GM19395 (cell line): ENCODE measurements at regions not wholly inside any gene's neighbourhood (a gene's known extent, or its start where the extent isn't known, plus 50 kb on each side); places are given as distances from the start of the nearest gene placed in this dataset.
"Not testable (repeated sequence)": the region's sequence is repeated elsewhere in the genome, so short reads cannot be mapped to it uniquely, and the experiment has no call there.

Experiments used
- ATAC-seq: cut with Tn5 transposase; IDR thresholded peaks from one replicate; pipeline ENCODE4 v1.9.1; 2021; ENCODE audit warnings: mild to moderate bottlenecking, moderate library complexity; ENCODE audit not compliant: unreplicated experiment

DNA sequence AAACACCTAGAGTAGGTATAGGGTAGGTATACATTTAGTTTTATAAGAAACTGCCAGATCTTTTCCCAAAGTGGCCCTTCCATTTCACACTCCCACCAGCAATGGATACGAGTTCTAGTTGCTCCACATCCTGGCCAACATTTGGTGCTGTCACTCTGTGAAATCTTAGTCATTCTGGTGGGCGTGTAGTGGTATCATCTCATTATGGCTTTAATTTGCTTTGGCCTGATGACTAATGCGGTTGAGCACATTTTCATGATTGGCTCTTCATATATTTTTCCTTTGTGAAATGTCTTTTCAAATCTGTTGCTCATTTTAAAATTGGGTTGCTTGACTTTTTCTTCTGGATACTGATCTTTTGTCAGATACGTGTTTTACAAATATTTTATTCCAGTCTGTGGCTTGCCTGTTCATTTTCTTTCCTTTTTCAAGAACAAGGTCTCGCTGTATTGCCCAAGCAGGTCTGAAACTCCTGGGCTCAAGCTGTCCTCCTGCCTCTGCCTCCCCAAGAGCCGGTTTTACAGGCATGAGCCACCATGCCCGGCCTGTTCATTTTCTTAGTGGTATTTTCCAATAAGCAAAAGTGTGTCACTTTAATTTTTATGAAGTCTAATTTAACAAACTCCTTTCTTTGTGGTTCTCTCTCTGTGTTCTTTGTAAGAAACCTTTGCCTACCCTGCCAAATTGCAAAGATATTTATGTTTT lies 192.4 kb downstream of the SEC14L1 start:
- ATAC-seq = no peak

DNA sequence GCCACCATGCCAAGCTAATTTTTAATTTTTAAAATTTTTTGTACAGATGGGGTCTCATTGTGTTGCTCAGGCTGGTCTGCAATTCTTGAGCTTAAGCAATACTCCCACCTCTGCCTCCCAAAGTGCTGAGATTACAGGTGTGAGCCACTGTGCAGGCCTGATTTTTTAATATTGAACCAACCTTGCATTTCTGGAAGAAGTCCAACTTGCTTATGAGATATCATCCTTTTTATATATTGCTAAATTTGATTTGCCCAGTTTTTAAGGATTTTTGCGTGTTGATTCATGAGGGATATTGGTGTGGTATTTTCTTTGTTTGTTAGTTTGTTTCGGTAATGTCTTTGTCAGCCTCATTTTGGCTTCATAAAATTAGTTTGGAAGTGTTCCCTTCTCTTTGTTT lies 196.4 kb downstream of the SEC14L1 start:
- no peak for ATAC-seq

DNA sequence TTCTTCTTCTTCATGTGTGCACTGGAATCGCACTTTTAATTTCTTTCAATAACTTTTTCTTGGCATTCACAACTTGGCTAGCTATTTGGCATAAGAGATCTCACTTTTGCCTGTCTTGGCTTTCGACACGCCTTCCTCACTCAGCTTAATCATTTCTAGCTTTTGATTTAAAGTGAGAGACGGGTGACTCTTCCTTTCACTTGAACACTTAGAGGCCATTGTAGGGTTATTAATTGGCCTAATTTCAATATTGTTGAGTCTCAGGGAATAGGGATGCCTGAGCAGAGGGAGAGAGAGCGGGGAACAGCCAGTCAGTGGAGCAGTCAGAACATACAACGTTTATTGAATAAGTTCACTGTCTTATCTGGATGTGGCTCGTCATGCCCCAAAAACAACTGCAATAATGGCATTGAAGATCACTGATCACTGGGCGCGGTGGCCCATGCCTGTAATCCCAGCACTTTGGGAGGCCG lies 200.3 kb downstream of the SEC14L1 start:
- no peak for ATAC-seq

DNA sequence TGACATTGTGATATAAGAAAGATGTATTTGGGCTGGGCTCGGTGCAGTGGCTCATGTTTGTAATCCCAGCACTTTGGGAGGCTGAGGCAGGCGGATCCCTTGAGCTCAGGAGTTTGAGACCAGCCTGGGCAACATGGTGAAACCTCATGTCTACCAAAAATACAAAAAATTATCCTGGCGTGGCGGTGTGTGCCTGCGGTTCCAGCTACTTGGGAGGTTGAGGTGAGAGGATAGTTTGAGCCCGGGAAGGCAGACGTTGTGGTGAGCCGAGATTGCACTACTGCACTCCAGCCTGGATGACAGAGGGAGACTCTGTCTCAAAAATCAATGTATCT lies 201.9 kb downstream of the SEC14L1 start:
- ATAC-seq = not testable (repeated sequence)

DNA sequence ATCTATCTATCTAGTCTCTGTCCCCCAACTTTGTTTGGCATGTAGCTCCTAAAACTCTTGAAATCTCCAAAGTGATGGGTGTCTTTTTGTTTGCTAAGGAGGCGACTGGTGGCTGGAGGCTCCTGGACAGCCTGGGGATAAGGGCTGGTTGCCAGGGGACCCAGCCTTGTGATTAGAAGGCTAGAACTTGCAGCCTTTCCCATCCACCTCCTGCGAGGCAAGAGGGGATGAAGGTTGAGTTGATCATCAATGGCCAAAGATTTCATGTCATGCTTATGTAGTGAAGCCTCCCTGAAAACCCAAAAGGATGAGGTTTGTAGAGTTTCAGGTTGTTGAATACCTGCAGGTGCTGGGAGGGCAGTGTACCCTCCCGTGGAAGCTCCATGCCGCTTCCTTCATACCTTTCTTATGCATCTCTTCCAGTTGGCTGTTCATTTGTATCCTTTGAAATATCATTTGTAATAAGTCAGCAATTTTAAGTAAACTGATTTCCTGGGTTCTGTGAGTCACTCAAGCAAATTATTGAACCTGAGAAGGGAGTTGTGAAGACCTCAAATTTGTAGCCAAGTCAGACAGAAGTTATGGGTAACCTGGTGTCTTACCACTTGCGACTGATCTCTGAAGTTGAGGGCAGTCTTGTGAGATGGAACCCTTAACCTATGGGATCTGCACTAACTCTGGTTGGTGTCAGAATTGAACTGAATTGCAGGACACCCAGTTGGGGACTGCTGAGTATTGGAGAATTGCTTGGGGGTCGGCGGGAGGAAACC lies 202.4 kb downstream of the SEC14L1 start:
- no peak for ATAC-seq

DNA sequence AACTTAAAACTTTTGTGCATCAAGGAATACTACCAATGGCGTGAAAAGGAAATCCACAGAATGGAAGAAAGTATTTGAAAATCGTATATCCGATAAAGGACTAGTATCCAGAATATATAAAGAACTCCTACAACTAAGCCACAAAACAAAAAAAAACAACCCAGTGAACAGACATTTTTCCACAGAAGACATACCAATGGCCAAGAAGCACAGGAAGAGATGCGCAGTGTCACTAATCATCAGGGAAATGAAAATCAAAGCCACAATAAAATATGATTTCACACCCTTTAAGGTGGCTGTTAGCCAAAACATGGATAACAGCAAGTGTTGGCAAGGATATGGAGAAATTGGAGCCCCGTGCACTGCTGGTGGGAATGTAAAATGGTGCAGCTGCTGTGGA lies 203.3 kb downstream of the SEC14L1 start:
- ATAC-seq = no peak

DNA sequence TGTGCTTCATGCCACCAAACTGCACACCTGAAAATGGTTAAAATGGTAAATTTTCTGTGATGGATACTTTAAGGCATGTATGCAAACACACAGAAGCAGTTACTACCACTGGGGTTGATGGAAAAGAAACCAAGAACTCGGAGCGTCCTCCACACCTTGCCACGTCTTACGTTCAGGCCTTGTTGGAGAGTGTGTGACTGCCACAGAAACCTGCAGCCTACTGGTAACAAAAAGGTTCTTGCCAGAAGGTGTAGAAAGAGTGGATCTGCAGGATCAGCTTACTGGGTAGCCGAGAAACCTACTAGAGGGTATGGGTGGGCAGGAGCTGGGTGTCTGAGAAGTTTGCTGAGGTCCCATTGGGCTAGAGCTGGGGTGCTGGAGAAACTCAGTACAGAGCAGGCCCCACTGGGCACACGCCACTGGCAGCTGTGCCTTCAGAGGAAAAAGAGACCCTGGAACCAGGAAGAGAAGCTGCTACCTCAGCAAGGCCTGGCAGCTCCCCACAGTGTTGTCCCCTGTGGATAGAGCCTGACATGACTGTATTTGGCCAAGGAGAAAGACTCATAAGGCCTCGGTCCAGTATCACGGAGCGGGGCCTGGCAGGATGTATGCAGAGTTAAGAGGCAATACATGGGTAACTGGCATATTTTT lies 204.6 kb downstream of the SEC14L1 start:
- no peak for ATAC-seq

DNA sequence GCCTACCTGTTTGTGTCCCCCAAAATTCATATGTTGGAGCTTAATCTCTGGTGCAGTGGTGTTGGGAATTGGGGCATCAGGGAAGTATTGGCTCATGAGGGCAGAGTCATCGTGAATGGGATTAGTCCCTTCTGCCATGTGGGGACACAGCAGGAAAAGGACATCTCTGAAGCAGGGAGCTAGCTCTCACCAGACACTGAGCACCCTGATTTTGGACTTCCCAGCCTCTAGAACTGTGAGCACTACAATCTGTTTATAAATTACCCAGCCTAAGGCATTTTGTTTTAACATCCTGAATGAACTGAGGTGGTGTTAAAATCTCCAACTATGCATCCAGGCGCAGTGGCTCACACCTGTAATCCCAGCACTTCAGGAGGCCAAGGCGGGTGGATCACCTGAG lies 206.0 kb downstream of the SEC14L1 start:
- no peak for ATAC-seq

DNA sequence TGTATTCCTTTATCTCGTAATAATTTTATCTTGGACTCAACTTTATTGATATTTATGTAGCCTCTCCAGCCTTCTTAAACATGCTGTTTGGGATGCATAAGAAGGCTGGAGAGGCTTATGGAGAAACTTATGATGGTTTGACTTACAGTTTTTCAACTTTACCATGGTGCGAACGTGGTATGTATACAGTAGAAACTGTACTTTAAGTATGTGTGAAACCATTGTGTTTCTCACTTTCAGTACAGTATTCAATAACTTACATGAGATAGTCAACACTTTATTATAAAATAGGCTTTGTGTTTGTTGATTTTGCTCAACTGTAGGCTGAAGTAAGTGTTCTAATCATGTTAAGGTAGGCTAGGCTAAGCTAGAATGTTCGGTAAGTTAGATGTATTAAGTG lies 206.8 kb downstream of the SEC14L1 start:
- ATAC-seq = no peak

DNA sequence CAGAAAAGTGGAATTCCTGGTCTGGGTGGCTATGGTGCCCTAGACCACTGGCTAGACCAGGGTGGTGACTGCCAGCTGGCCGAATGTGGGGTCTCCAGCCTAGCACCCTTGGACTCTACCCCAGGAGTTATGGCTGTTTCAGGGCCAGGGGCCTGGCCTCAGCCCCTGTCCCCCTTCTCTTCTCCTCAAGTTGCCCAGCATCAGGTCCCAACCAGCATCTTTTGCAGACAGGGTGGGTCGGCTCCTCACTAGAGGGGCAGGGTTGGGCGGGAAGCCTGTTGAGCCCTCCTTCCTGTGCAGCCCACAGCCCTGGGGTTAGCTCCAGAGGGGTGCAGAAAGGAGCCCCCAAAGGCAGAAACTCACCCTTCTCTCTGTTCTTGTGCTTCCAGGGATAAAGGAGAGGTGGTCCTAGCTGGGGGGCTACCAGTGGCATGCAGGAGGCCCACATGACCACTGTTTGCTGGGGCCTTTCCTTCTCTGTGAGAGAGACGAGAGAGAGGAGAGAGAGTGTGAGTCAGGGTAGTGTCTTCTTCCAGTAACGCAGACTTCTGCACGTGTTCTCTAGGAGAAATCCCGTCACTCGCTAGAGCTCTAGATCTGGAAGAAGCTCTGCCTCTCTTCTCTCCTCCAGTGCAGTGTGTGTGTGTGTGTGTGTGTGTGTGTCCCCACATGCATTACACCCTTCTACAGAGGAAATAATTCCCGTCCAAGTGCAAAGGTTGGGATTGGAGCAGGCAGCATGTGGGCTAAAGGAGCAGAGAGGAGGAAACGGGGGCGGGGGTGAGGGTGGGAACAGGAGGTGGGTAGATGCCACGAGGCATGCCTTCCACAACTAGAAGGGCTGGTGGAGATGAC lies 209.4 kb downstream of the SEC14L1 start:
- no peak for ATAC-seq

DNA sequence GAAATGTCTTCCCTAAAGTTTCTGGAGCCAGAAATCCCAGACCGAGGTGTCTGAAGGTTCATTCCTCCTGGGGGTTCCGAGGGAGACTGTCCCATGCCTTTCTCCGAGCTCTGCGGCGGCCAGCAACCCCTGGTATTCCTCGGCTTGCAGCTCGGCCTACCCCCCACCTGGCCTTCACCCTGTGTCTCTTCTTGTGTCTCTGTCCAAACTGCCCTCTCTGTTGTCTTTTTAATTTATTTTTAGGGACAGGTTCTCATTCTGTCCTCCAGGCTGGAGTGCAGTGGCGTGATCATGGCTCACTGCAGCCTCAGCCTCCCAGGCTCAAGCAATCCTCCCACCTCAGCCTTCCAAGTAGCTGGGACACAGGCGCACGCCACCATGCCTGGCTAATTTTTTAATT lies 211.7 kb downstream of the SEC14L1 start:
- no peak for ATAC-seq

DNA sequence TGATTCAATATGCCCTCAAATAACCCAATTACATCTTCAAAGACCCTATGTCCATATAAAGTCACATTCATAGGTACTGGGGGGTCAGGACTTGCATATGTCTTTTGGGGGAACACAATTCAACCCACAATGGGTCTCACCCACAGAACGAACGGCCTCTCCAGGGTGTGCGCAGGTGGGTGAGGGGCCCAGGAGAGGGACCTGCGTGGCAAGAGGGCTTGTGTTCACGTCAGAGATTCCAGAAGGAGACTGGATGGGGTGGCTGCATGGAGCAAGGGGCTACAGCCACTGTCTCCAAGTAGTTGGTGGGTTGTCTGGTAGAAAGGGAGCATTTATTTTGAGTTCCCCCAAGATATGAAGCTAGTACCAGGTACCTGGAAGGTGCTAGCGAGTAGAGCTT lies 212.2 kb downstream of the SEC14L1 start:
- no peak for ATAC-seq

DNA sequence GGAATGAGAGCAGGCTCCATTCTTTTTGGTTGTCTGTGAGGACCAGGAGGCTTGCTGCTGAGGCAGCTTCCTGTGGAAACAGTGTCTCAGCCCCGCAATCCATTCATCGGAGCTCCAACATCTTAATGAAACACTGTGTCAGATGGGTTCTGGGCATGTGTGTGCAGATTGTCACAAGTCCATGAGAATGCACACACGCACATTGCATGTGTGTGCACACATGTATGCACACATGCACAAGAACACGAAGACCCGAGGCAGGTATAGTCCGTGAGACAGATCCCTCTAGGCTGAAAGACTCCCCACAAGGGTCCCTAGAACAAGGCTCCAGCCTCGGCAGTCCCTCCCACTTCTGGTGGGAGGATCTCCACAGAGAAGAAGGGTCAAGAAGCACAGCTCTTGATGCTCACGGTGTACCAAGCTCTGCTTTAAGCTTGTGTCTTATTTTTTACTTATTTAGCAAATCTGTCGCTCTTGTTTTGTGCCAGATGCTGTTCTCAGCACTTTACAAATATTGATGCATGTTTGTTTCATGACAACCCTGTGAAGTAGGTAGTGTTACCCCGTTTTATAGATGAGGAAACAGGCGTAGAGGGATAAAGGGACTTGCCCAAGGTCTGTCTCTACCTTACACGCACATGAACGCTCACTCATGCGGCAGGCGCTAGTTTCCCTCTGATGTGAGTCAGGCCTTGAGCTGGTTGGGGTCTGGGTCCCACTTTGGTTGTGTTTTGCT lies 213.1 kb downstream of the SEC14L1 start:
- no peak for ATAC-seq

DNA sequence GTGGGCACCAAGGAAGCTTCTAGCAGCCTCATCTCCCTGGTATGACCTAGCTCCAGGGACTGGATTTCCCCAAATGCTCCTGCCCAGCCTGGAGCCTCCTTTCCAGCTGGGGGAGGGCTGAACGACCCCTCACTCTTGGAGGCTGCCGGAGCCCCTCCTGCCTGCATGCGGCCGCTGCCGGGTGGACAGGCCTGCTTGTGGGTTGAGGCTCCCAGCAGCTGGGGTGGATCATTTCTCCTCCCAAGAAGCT lies 213.6 kb downstream of the SEC14L1 start:
- no peak for ATAC-seq

DNA sequence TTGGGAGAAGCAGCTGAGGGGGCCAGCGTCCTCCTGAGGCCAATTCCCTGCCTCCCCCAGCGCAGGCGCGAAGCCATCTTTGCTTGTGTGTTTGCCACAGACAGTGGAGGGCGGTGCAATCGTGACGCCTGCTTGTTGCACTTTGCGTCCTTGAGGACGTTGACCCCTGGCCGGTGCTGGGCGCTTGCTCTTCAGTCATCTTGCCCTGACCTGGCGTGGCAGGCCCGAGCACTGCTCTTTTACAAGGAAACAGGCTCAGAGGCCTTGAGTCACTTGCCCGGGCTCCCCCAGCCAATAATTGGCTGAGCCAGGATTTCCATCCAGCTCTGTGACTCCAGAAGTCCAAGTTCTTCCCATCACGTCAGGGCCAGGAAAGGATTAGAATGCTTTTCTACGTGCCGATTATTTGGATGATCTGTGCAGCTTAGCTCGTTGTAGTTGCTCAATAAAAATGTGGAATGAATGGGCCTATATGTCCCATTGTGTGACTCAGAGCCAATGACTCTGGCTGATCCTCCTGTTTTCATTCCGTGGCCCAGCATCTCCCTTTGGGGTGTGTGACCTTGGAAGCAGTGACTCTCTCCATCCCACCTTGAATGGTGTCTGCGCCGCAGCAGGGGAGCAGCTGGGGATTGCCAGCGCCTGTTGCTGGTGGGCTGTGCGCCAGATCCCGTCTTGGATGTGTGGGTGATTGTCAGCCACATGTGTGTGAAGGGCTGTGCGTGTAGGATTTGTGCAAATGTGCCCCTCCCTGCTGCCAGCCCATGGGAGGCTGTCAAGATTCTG lies 214.1 kb downstream of the SEC14L1 start:
- ATAC-seq = no peak

DNA sequence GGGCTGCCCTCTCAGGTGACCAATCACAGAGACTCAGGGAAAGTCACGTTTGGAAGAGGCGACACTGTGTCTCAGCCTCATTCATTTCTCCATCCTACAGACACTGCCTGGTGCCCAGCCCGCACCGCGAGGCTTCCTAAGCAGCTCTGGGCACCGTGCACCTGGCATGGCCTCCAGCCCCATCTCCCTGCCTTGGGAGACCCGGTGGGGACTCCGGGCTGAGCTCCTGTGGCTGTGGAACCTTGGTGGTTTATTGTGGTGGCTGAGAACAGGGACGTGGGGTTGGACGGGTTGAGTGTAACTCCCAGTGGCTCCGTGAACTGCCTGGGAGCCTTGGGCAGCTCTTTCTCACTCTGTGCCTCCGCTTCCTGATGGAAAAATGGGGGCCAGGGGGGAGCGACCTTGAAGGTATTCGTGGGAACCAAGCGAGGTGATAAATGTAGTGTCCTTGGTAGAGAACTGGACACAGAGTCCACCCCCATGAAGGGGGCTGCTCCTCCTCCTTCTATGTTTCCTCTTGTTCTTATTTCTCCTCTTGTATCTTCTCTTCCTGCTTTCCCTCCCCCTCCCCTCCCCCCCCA lies 215.4 kb downstream of the SEC14L1 start:
- ATAC-seq = no peak

DNA sequence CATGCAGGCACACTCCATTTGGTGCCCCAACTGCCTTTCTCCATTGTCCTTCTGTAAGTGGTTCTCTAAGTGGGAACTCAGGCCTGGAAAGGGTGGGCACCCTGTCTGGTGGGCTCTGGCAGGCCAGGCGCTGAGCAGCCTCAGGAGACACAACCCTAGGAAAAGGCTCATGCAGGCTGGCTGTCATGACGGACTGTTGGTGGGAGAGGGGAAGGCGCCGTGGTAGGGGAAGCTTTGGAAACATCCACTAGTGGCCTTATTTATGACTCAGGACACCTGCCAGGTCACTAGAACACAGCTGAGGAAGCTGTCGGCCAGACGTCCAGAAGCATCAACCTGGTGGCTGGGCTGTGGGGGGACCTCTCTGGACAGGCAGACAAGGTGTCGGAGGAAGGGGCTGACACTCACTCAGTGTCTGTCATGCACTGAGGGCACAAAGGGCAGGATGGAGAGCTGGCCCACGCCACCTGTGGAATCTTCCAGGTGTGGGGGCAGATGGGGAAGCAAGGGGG lies 216.0 kb downstream of the SEC14L1 start:
- no peak for ATAC-seq

DNA sequence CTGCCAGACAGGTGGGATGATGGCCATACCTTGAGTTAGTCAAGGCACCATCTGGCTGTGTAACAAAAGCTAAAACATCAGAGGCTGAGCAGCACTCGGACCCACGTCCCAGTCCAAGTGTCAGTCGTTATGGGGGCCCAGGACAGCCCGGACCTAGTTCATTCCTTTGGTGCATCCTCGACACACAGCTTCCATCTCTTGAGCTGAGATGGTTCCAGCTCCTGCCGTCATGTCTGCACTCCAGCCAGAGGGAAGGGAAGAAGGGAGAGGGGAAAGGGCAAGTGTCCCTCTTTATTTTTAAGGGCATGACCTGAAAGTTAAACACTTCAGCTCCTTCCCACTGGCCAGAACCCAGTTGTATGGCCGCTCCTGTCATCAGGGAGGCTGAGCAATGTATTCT lies 218.0 kb downstream of the SEC14L1 start:
- ATAC-seq = no peak

DNA sequence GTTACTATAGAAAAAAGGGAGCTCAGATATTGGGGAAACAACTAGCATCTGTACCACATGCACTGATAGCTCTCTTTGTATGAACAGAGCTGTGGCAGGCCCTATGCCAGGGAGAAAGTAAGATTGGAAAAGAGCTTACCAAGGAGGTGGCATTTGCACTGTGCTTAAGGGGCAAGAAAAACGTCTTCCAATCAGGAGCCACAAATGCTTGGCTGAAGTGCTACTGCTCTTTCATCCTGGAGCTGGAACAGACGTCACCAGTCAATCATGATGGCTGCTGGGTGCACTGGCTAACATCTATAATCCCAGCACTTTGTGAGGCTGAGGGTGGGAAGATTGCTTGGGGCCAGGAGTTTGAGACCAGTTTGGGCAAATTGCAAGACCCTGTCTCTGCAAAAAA lies 218.5 kb downstream of the SEC14L1 start:
- no peak for ATAC-seq
